Upper lobe of left lung (tissue), 6 donors: ENCODE measurements at regions not wholly inside any gene's neighbourhood (a gene's known extent, or its start where the extent isn't known, plus 50 kb on each side); places are given as distances from the start of the nearest gene placed in this dataset.
A peak's percentile ranks its signal among the peaks of the same experiment; 100 is the strongest.

Source experiments
- ATAC-seq, 2 donors: fragments of 200-7000 bp; cut with Tn5 transposase; one replicate each; pipeline ENCODE4 v1.9.1; 2022; ENCODE audit warnings: mild to moderate bottlenecking in 2 of 2, moderate library complexity in 2 of 2; ENCODE audit not compliant: low FRiP score in 2 of 2
- DNase-seq, 2 donors: peaks; one replicate each; pipeline ENCODE4 v3.0.0-alpha.2; 2019 to 2020
- H3K27ac ChIP-seq, 4 donors: fragments of 200-600 bp; sonication (generic); one replicate each; pipeline ENCODE4 v1.5.1; 2016 to 2019
- H3K27me3 ChIP-seq, 4 donors: fragments of 200-600 bp; sonication (generic); one replicate each; pipeline ENCODE4 v1.5.1; 2017 to 2019
- H3K36me3 ChIP-seq, 4 donors: fragments of 200-600 bp; sonication (generic); one replicate each; pipeline ENCODE4 v1.5.1; 2016 to 2019
- H3K4me1 ChIP-seq, 4 donors: fragments of 200-600 bp; sonication (generic); one replicate each; pipeline ENCODE4 v1.5.1; 2018 to 2019
- H3K4me3 ChIP-seq, 4 donors: fragments of 200-600 bp; sonication (generic); one replicate each; pipeline ENCODE4 v1.5.1; 2017 to 2019; ENCODE audit warnings: mild to moderate bottlenecking in 2 of 4, moderate library complexity in 1 of 4
- H3K9me3 ChIP-seq, 4 donors: fragments of 200-600 bp; sonication (generic); one replicate each; pipeline ENCODE4 v1.5.1; 2018 to 2019
- CTCF ChIP-seq, 6 experiments: fragments of 450-650 bp in 4 of 6; fragments of 200-600 bp in 2 of 6; sonication (generic) in 2 of 6; IDR thresholded peaks; one replicate each; pipeline ENCODE4 v1.5.1; 2016 to 2019; ENCODE audit warnings: antibody characterized with exemption in 6 of 6
- EP300 ChIP-seq, 4 donors: sonication (generic); formaldehyde crosslinking; IDR thresholded peaks; one replicate each; pipeline ENCODE4 v1.5.1; 2017; ENCODE audit warnings: antibody characterized with exemption in 4 of 4, control low read depth in 2 of 4
- POLR2A ChIP-seq, 4 donors: fragments of 450-650 bp; IDR thresholded peaks; one replicate each; pipeline ENCODE4 v1.5.1; 2016 to 2017; ENCODE audit warnings: antibody characterized with exemption in 4 of 4, mild to moderate bottlenecking in 2 of 4
- POLR2AphosphoS5 ChIP-seq, 2 donors: sonication (generic); formaldehyde crosslinking; IDR thresholded peaks; one replicate each; pipeline ENCODE4 v1.5.1; 2017; ENCODE audit warnings: antibody characterized with exemption in 2 of 2
- WGBS, 2 donors: methylation state at CpG; one replicate each; pipeline ENCODE4 v1.1.5; 2017 to 2018; 5-methylcytosine and 5-hydroxymethylcytosine counted together
- donor health status: DM: no; HTN: no; CAD: no; lungs with moderate emphysema.
- donor health status: DM: no; HTN: yes; CAD: no; lungs with severe emphysema.

GRCh38 chr6:134712311-134712710 is 237.6 kb downstream of the ALDH8A1 start:
- H3K4me1 ChIP-seq: peaks cover 13 to 28% (median 21%) of the 10 kb centered on the region in 4 donors
- H3K27me3 ChIP-seq: no peaks in the 10 kb centered on the region
- no peaks in the 10 kb centered on the region for H3K36me3 ChIP-seq
- DNase-seq (no peak), ATAC-seq (no peak)
- H3K27ac ChIP-seq: no peak overlapping the region
- no peak overlapping the region for H3K4me3 ChIP-seq
- no peaks in the 10 kb centered on the region for H3K9me3 ChIP-seq
- TF ChIP-seq POLR2A (IDR thresholded peaks at IDR 0.05) (no peak), CTCF (IDR thresholded peaks at IDR 0.05) (no peak), POLR2AphosphoS5 (IDR thresholded peaks at IDR 0.05) (no peak)

GRCh38 chr6:134708079-134708478 is 241.8 kb downstream of the ALDH8A1 start:
- TF ChIP-seq EP300 (IDR thresholded peaks at IDR 0.05) (no peak), POLR2A (IDR thresholded peaks at IDR 0.05) (no peak), POLR2AphosphoS5 (IDR thresholded peaks at IDR 0.05) (no peak), CTCF (IDR thresholded peaks at IDR 0.05) (no peak)
- ATAC-seq (no peak), DNase-seq (no peak)
- Histone ChIP-seq H3K9me3 (no peaks in the 10 kb centered on the region), H3K27me3 (no peaks in the 10 kb centered on the region), H3K4me1 (peaks cover 0 to 9% (median 2%) of the 10 kb centered on the region in 4 donors), H3K27ac (no peak overlapping the region), H3K36me3 (no peaks in the 10 kb centered on the region), H3K4me3 (no peak overlapping the region)
- 27 to 32% methylated on average over 1 of the region's 1 CpG for WGBS, 2 donors

- 53 to 65% methylated on average over 5 of the region's 5 CpGs for WGBS, 2 donors
- ATAC-seq (peak; percentile 80 to 86), DNase-seq (peak in 1 of 2 donors; percentile 36)
- no peak for TF ChIP-seq POLR2AphosphoS5 (IDR thresholded peaks at IDR 0.05)
- no peak for TF ChIP-seq CTCF (IDR thresholded peaks at IDR 0.05)
- no peak for TF ChIP-seq POLR2A (IDR thresholded peaks at IDR 0.05)
- no peak for TF ChIP-seq EP300 (IDR thresholded peaks at IDR 0.05)
- Histone ChIP-seq H3K4me3 (no peak overlapping the region), H3K4me1 (peaks cover 0 to 9% (median 2%) of the 10 kb centered on the region in 4 donors), H3K36me3 (no peaks in the 10 kb centered on the region), H3K27me3 (no peaks in the 10 kb centered on the region), H3K27ac (no peak overlapping the region), H3K9me3 (no peaks in the 10 kb centered on the region)
Observed at GRCh38 chr6:134707342-134708031, 242.4 kb downstream of the ALDH8A1 start.

GRCh38 chr6:134706806-134707205 is 243.1 kb downstream of the ALDH8A1 start:
- ATAC-seq: no peak
- TF ChIP-seq POLR2A (IDR thresholded peaks at IDR 0.05) (no peak), POLR2AphosphoS5 (IDR thresholded peaks at IDR 0.05) (no peak), EP300 (IDR thresholded peaks at IDR 0.05) (no peak), CTCF (IDR thresholded peaks at IDR 0.05) (no peak)
- 50 to 54% methylated on average over 2 of the region's 2 CpGs for WGBS, 2 donors
- Histone ChIP-seq H3K36me3 (no peaks in the 10 kb centered on the region), H3K9me3 (no peaks in the 10 kb centered on the region), H3K27ac (no peak overlapping the region), H3K4me1 (peaks cover 0 to 9% (median 2%) of the 10 kb centered on the region in 4 donors), H3K27me3 (no peaks in the 10 kb centered on the region), H3K4me3 (no peak overlapping the region)
- DNase-seq: no peak

- peaks cover 0 to 9% (median 2%) of the 10 kb centered on the region in 4 donors for H3K4me1 ChIP-seq
- no peak for TF ChIP-seq EP300 (IDR thresholded peaks at IDR 0.05)
- no peak for TF ChIP-seq CTCF (IDR thresholded peaks at IDR 0.05)
- TF ChIP-seq POLR2AphosphoS5 (IDR thresholded peaks at IDR 0.05): no peak
- no peaks in the 10 kb centered on the region for H3K36me3 ChIP-seq
- 88 to 93% methylated on average over 3 of the region's 3 CpGs for WGBS, 2 donors
- DNase-seq (no peak), ATAC-seq (no peak)
- H3K9me3 ChIP-seq: no peaks in the 10 kb centered on the region
- no peaks in the 10 kb centered on the region for H3K27me3 ChIP-seq
- no peak overlapping the region for H3K4me3 ChIP-seq
- no peak overlapping the region for H3K27ac ChIP-seq
Observed at GRCh38 chr6:134706153-134706552, 243.7 kb downstream of the ALDH8A1 start.
